KMS-11 (cell line): ENCODE measurements at regions not wholly inside any gene's neighbourhood (a gene's known extent, or its start where the extent isn't known, plus 50 kb on each side); places are given as distances from the start of the nearest gene placed in this dataset.

ENCODE experiments used
- H2AFZ ChIP-seq: fragments of 200-600 bp; sonication (generic); 2 replicates; pipeline ENCODE4 v1.6.1; 2016; ENCODE audit warnings: antibody characterized with exemption, mixed run types, low read depth
- H3K27ac ChIP-seq: fragments of 200-600 bp; sonication (generic); 2 replicates; pipeline ENCODE4 v1.6.1; 2016; ENCODE audit warnings: mild to moderate bottlenecking, mixed run types
- H3K27me3 ChIP-seq: fragments of 200-600 bp; sonication (generic); 2 replicates; pipeline ENCODE4 v1.6.1; 2017; ENCODE audit warnings: mild to moderate bottlenecking, low read depth, mixed run types, moderate library complexity; ENCODE audit not compliant: insufficient read depth
- H3K36me3 ChIP-seq: fragments of 200-600 bp; sonication (generic); 2 replicates; pipeline ENCODE4 v1.6.1; 2017; ENCODE audit warnings: mild to moderate bottlenecking, mixed run types; ENCODE audit not compliant: insufficient read depth
- H3K4me1 ChIP-seq: fragments of 200-600 bp; sonication (generic); 2 replicates; pipeline ENCODE4 v1.6.1; 2016; ENCODE audit warnings: mild to moderate bottlenecking, low read depth, mixed run types; ENCODE audit not compliant: poor library complexity, severe bottlenecking
- H3K4me2 ChIP-seq: fragments of 200-600 bp; sonication (generic); 2 replicates; pipeline ENCODE4 v1.7.0; 2016; ENCODE audit warnings: mild to moderate bottlenecking, mixed run types
- H3K4me3 ChIP-seq: fragments of 200-600 bp; sonication (generic); IDR thresholded peaks from 2 replicates; pipeline ENCODE4 v1.6.1; 2017; ENCODE audit warnings: low read depth, low read length, mixed read lengths; ENCODE audit not compliant: insufficient read depth
- H3K79me2 ChIP-seq: fragments of 200-600 bp; sonication (generic); 2 replicates; pipeline ENCODE4 v1.6.1; 2016; ENCODE audit warnings: low read depth, mixed run types; ENCODE audit not compliant: insufficient read depth
- H3K9ac ChIP-seq: fragments of 200-600 bp; sonication (generic); 2 replicates; pipeline ENCODE4 v1.6.1; 2016; ENCODE audit warnings: mild to moderate bottlenecking, mixed run types
- H4K20me1 ChIP-seq: fragments of 200-600 bp; sonication (generic); 2 replicates; pipeline ENCODE4 v1.6.1; 2016; ENCODE audit warnings: mild to moderate bottlenecking, mixed run types; ENCODE audit not compliant: insufficient read depth
- TF ChIP-seq, protein P1 (sequence below): fragments of 200-600 bp; sonication (generic); conservative IDR thresholded peaks from 2 replicates; pipeline ENCODE4 v1.6.1; 2017; ENCODE audit warnings: low read depth, mild to moderate bottlenecking, antibody characterized with exemption, low read length, moderate library complexity, mixed read lengths

DNA sequence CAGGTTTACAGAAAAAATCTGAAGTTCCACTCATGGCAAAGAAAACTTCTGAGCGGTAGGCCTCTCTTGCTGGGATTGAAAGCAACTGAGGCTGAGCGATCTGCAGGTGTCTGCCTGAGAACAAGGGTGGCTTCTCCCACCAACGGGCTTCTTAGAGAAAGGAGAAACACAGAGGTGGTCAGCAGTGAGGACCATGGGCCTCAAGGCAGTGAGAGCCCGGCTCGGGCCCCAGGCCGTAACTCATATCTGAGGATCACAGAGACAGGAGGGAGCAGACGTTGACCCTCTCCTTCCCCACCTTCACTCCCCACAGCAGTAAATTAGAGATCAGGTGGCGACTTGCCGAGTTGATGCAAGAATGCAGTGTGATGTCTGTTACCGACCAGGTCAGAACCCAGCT lies 50.9 kb upstream of the RTL6 start:
- peaks cover 9% of the 10 kb centered on the region; the same call in 1 of the 2 replicates for H3K27me3 ChIP-seq
- H3K79me2 ChIP-seq, result no peaks in the 10 kb centered on the region
- no peaks in the 10 kb centered on the region for H3K4me1 ChIP-seq
- no peak overlapping the region for H3K9ac ChIP-seq
- no peaks in the 10 kb centered on the region for H3K36me3 ChIP-seq
- no peaks in the 10 kb centered on the region for H4K20me1 ChIP-seq
- no peak overlapping the region for H3K4me3 ChIP-seq
- H3K4me2 ChIP-seq, result no peak overlapping the region
- no peak overlapping the region for H3K27ac ChIP-seq
- H2AFZ ChIP-seq, result no peak overlapping the region
- TF ChIP-seq, protein P1, sequence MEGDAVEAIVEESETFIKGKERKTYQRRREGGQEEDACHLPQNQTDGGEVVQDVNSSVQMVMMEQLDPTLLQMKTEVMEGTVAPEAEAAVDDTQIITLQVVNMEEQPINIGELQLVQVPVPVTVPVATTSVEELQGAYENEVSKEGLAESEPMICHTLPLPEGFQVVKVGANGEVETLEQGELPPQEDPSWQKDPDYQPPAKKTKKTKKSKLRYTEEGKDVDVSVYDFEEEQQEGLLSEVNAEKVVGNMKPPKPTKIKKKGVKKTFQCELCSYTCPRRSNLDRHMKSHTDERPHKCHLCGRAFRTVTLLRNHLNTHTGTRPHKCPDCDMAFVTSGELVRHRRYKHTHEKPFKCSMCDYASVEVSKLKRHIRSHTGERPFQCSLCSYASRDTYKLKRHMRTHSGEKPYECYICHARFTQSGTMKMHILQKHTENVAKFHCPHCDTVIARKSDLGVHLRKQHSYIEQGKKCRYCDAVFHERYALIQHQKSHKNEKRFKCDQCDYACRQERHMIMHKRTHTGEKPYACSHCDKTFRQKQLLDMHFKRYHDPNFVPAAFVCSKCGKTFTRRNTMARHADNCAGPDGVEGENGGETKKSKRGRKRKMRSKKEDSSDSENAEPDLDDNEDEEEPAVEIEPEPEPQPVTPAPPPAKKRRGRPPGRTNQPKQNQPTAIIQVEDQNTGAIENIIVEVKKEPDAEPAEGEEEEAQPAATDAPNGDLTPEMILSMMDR, result no peak
